ENCODE measurements at regions not wholly inside any gene's neighbourhood (a gene's known extent, or its start where the extent isn't known, plus 50 kb on each side); places are given as distances from the start of the nearest gene placed in this dataset.

DNA sequence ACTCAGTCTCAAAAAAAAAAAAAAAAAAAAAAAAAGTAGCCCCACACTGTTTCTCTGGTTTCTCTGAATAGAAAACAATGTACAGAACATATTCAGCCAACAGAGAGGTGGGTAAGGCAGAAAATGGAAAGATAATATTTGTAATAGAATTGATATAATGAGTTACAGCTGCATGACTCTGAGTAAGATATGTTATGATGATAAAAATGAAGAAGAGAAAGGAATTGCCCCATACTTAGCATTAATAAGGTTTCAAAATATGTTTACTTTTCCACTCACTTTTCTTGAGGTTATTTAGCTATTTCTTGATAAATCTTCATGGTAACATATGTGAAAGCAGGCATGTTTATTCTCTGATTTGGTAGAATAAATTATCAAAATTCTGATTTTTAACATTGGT is 100.9 kb upstream of the ROBO2 start:
- DNase-seq (ENCODE audit: low read depth), result no peak
- TF ChIP-seq, protein P1, sequence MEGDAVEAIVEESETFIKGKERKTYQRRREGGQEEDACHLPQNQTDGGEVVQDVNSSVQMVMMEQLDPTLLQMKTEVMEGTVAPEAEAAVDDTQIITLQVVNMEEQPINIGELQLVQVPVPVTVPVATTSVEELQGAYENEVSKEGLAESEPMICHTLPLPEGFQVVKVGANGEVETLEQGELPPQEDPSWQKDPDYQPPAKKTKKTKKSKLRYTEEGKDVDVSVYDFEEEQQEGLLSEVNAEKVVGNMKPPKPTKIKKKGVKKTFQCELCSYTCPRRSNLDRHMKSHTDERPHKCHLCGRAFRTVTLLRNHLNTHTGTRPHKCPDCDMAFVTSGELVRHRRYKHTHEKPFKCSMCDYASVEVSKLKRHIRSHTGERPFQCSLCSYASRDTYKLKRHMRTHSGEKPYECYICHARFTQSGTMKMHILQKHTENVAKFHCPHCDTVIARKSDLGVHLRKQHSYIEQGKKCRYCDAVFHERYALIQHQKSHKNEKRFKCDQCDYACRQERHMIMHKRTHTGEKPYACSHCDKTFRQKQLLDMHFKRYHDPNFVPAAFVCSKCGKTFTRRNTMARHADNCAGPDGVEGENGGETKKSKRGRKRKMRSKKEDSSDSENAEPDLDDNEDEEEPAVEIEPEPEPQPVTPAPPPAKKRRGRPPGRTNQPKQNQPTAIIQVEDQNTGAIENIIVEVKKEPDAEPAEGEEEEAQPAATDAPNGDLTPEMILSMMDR (conservative IDR thresholded peaks at IDR 0.05; ENCODE audit: low read depth, low read length), result no peak
- no peak overlapping the region for H3K4me3 ChIP-seq (ENCODE audit: low read depth, low read length)

DNA sequence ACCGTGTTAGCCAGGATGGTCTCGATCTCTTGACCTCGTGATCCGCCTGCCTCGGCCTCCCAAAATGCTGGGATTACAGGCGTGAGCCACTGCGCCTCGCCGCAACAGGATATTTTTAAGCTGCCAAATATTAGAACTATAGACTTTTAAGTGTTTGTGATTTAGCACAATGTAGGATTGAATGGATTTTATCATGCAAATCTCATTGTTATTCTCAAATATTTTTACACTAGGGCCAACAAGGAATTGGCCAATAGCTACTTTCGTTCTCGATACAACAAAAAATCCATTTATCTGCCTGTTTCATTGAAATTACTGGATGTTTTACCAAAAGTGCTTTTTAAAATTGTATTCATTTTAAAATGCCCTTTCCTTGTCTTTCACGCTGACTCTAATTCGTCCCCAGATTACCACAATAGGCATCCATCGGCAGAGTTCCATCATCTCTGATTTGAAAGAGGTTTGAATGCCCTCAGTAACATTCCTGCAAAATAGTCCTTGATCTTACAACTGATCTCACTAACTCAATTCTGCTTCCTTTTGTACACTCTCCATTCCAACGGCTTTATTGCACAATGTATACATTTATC is 99.6 kb upstream of the ROBO2 start:
- no peak overlapping the region for H3K4me3 ChIP-seq (ENCODE audit: low read depth, low read length)
- DNase-seq (ENCODE audit: low read depth), result no peak
- TF ChIP-seq, protein P1 (conservative IDR thresholded peaks at IDR 0.05; ENCODE audit: low read depth, low read length), result no peak

DNA sequence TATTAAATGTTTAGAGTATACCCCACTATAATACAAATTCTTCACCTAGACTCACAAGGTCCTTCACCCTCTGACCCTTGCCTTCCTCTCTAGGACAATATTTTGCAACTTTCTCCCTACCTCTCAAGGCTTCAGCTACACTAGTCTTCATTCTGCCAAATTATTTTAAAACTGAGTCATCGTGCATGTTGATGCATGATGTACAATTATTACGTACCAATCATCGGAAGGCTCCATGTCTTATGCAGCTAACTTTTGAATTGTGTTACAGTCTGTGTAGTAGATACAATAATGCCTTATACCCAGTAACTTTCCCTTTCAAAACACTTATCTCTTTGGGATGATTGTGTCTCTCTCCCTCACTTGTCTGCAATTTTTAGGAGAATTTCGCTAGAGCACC is 98.5 kb upstream of the ROBO2 start:
- DNase-seq (ENCODE audit: low read depth), result peak; percentile 23
- TF ChIP-seq, protein P1 (conservative IDR thresholded peaks at IDR 0.05; ENCODE audit: low read depth, low read length), result no peak
- H3K4me3 ChIP-seq (ENCODE audit: low read depth, low read length), result no peak overlapping the region

DNA sequence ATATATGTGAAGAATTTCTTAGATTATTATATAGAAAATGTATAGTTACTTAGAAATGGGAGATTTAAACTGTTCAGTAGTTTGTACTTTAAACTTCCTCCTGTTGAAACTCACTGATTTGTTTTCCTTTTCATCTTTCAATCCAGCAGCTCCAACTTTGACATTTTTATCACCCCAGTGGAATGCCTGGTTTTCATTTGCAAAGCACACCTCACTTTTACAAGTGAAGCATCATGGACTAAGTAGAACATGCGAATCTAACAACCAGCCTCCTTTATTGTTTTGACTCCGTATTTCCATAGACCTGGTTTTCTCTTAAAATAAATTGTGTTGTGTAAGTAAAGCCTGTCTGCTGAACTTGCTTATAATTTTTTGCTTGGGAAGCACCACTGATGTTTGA is 97.8 kb upstream of the ROBO2 start:
- TF ChIP-seq, protein P1 (conservative IDR thresholded peaks at IDR 0.05; ENCODE audit: low read depth, low read length), result no peak
- no peak for DNase-seq (ENCODE audit: low read depth)
- no peak overlapping the region for H3K4me3 ChIP-seq (ENCODE audit: low read depth, low read length)

DNA sequence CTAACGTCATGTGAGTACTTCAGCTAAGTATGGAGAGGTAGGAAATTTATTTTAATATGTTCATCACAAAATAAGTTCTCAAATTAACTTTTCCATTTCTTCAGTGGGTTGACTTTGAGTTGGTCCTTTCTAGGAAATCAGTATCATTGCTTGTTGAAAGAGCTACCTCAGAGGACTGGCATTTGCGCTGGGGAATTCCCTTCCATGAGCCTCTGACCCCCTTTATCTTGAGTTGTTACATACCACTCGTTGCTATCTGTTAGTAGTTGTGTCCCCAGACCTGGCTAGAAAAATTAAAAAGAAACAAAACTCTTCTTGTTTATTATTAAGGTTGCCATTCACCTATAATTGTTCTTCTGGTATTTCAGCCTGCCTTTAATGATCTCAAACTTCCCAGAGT is 96.8 kb upstream of the ROBO2 start:
- peak; percentile 78 for DNase-seq (ENCODE audit: low read depth)
- TF ChIP-seq, protein P1 (conservative IDR thresholded peaks at IDR 0.05; ENCODE audit: low read depth, low read length), result no peak
- no peak overlapping the region for H3K4me3 ChIP-seq (ENCODE audit: low read depth, low read length)

DNA sequence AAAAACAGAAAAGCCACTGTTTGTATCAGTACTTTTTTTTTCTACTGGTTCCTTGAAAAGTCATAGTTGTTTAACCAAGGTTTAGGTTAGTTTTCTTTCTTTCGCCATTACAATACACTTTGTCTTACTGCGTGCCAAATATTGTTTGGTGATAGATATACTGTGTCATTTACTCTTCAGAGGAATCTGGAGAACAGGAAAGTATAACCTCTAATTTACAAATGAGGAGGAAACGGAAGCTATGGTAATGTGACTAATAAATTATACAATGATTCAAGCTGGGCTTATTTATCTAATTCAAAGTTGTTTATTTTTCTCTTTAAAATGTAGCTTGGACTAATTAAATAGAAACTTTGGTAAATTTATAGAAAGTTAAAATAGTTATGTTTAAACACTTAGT is 96.2 kb upstream of the ROBO2 start:
- H3K4me3 ChIP-seq (ENCODE audit: low read depth, low read length), result no peak overlapping the region
- no peak for DNase-seq (ENCODE audit: low read depth)
- TF ChIP-seq, protein P1 (conservative IDR thresholded peaks at IDR 0.05; ENCODE audit: low read depth, low read length), result no peak

DNA sequence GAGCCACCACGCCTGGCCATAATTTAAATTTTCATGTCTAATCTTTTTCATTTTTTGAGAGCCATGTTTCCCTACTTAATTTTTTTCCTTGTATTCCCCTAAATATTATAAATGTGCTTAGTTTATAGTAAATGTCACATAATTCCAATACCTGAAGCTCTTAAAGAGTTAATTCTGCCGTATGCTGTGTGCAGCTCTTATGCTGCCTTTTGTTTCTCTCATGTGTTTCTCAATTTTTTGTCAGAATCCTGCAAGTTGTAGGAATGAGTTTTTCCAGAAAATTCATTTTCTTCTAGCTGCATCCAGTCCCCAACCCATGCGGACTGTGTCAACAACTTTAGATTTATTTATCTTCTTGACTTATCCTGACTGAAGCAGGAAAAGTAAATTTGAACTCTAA is 90.9 kb upstream of the ROBO2 start:
- H3K4me3 ChIP-seq (ENCODE audit: low read depth, low read length), result no peak overlapping the region
- TF ChIP-seq, protein P1 (conservative IDR thresholded peaks at IDR 0.05; ENCODE audit: low read depth, low read length), result no peak
- DNase-seq (ENCODE audit: low read depth), result no peak
